H1 (cell line): ENCODE measurements at regions not wholly inside any gene's neighbourhood (a gene's known extent, or its start where the extent isn't known, plus 50 kb on each side); places are given as distances from the start of the nearest gene placed in this dataset.

Experiments used
- CTCF ChIA-PET: fragments of 300-600 bp; sonication (Branson Sonifier 250); formaldehyde crosslinking; loops from one replicate; lab custom pipeline; 2021; ENCODE audit not compliant: partially characterized antibody; lab: Charles Lee
- POLR2A ChIA-PET: fragments of 300-600 bp; sonication (Branson Sonifier 250); formaldehyde crosslinking; loops from one replicate; lab custom pipeline; 2021; ENCODE audit warnings: inconsistent platforms; ENCODE audit not compliant: partially characterized antibody; lab: Charles Lee
- DNase-seq, 2 experiments: peaks; one replicate each; pipeline versions ENCODE4 v3.0.0 to v3.0.0-alpha.2; 2010 to 2022; ENCODE audit warnings: low spot score in 2 of 2, low read depth in 1 of 2, mixed read lengths in 1 of 2
- FAIRE-seq: peaks from 2 replicates; lab custom pipeline; 2011; peaks lifted over from hg19 to GRCh38; lab: Jason Lieb, UNC
- H2AFZ ChIP-seq: 2 replicates; pipeline ENCODE4 v1.8.1; 2012; ENCODE audit warnings: low read length, inconsistent platforms
- H2AK5ac ChIP-seq: 2 replicates; pipeline ENCODE4 v1.6.1; 2013; ENCODE audit warnings: low read depth, low read length
- H2BK120ac ChIP-seq: replicated peaks from 2 replicates; pipeline ENCODE3; 2013; ENCODE audit warnings: low read depth, low read length, inconsistent platforms
- H2BK12ac ChIP-seq: 2 replicates; pipeline ENCODE4 v1.6.1; 2013; ENCODE audit warnings: low read depth, low read length
- H2BK15ac ChIP-seq: 2 replicates; pipeline ENCODE4 v1.6.1; 2013; ENCODE audit warnings: low read length
- H2BK20ac ChIP-seq: 2 replicates; pipeline ENCODE4 v1.6.1; 2013; ENCODE audit warnings: low read length
- H2BK5ac ChIP-seq: 2 replicates; pipeline ENCODE4 v1.6.1; 2013; ENCODE audit warnings: low read depth, low read length
- H3K14ac ChIP-seq: 2 replicates; pipeline ENCODE4 v1.6.1; 2013; ENCODE audit warnings: inconsistent platforms; ENCODE audit not compliant: insufficient read length
- H3K18ac ChIP-seq: 2 replicates; pipeline ENCODE4 v1.6.1; 2013; ENCODE audit warnings: low read length; ENCODE audit errors: extremely low read depth
- H3K23ac ChIP-seq: 2 replicates; pipeline ENCODE4 v1.6.1; 2013; ENCODE audit warnings: inconsistent platforms; ENCODE audit not compliant: insufficient read length
- H3K23me2 ChIP-seq: 2 replicates; pipeline ENCODE4 v1.6.1; 2013; ENCODE audit warnings: low read depth, low read length
- H3K27ac ChIP-seq: 2 replicates; pipeline ENCODE4 v1.6.1; 2011; ENCODE audit warnings: low read depth, low read length, inconsistent platforms
- H3K27me3 ChIP-seq, 4 experiments: replicated peaks in 1 of 4; 1 replicate in 1 of 4; 2 replicates in 3 of 4; pipeline versions ENCODE4 v1.6.1 to v1.8.1; 2011 to 2013; ENCODE audit warnings: low read length in 3 of 4, mild to moderate bottlenecking in 3 of 4, inconsistent platforms in 2 of 4, mixed read lengths in 2 of 4, moderate library complexity in 1 of 4; ENCODE audit not compliant: control insufficient read depth in 3 of 4, insufficient read depth in 3 of 4; ENCODE audit errors: extremely low read depth in 1 of 4
- H3K36me3 ChIP-seq, 4 experiments: 2 replicates each; pipeline versions ENCODE4 v1.6.1 to v1.8.1; 2011 to 2013; ENCODE audit warnings: mild to moderate bottlenecking in 4 of 4, low read length in 3 of 4, moderate library complexity in 2 of 4, control low read depth in 1 of 4, inconsistent platforms in 1 of 4; ENCODE audit not compliant: insufficient read depth in 4 of 4, control insufficient read depth in 2 of 4
- H3K4ac ChIP-seq: replicated peaks from 2 replicates; pipeline ENCODE3; 2013; ENCODE audit warnings: low read length, low read depth, mixed read lengths, inconsistent platforms; ENCODE audit not compliant: insufficient read length
- H3K4me1 ChIP-seq, 4 experiments: replicated peaks in 1 of 4; 1 replicate in 1 of 4; 2 replicates in 3 of 4; pipeline versions ENCODE4 v1.6.1 to v1.8.1; 2011 to 2013; ENCODE audit warnings: low read length in 3 of 4, inconsistent platforms in 2 of 4, mixed read lengths in 1 of 4; ENCODE audit not compliant: insufficient read depth in 4 of 4, control insufficient read depth in 3 of 4
- H3K4me2 ChIP-seq, 2 experiments: 2 replicates each; pipeline versions ENCODE4 v1.6.1 to v1.8.1; 2011 to 2013; ENCODE audit warnings: low read depth in 2 of 2, low read length in 2 of 2, control low read depth in 1 of 2, inconsistent platforms in 1 of 2, mild to moderate bottlenecking in 1 of 2; ENCODE audit not compliant: insufficient read depth in 1 of 2
- H3K4me3 ChIP-seq, 4 experiments: fragments of 200-600, 300-600 bp in 1 of 4; sonication (generic), shearing (Covaris generic), sonication (Bioruptor Twin) in 1 of 4; 2 replicates each; pipeline versions ENCODE4 v1.5.1 to v1.8.1; 2011 to 2016; ENCODE audit warnings: low read length in 4 of 4, low read depth in 3 of 4, control low read depth in 2 of 4, inconsistent platforms in 2 of 4, mild to moderate bottlenecking in 2 of 4, mixed read lengths in 1 of 4, moderate library complexity in 1 of 4; ENCODE audit not compliant: insufficient read depth in 2 of 4; ENCODE audit errors: extremely low read depth in 1 of 4
- H3K56ac ChIP-seq: replicated peaks from 2 replicates; pipeline ENCODE3; 2013; ENCODE audit warnings: low read depth, mild to moderate bottlenecking, mixed read lengths, low read length, inconsistent platforms; ENCODE audit not compliant: insufficient read length
- H3K79me1 ChIP-seq: 2 replicates; pipeline ENCODE4 v1.6.1; 2013; ENCODE audit warnings: low read depth, low read length, control low read depth
- H3K79me2 ChIP-seq, 2 experiments: 2 replicates each; pipeline versions ENCODE4 v1.6.1 to v1.8.1; 2012 to 2013; ENCODE audit warnings: low read length in 2 of 2, mild to moderate bottlenecking in 2 of 2, inconsistent platforms in 1 of 2; ENCODE audit not compliant: insufficient read depth in 2 of 2, control insufficient read depth in 1 of 2
- H3K9ac ChIP-seq, 4 experiments: replicated peaks in 1 of 4; 1 replicate in 1 of 4; 2 replicates in 3 of 4; pipeline versions ENCODE4 v1.6.1 to v1.8.1; 2011 to 2013; ENCODE audit warnings: low read depth in 3 of 4, low read length in 3 of 4, control low read depth in 2 of 4, mild to moderate bottlenecking in 2 of 4, moderate library complexity in 2 of 4, inconsistent platforms in 1 of 4; ENCODE audit errors: extremely low read depth in 1 of 4
- H3K9me3 ChIP-seq, 2 experiments: 2 replicates each; pipeline versions ENCODE4 v1.6.1 to v1.8.1; 2012 to 2013; ENCODE audit warnings: mild to moderate bottlenecking in 2 of 2, moderate library complexity in 2 of 2, control low read depth in 1 of 2, inconsistent platforms in 1 of 2, low read depth in 1 of 2, low read length in 1 of 2, mixed read lengths in 1 of 2; ENCODE audit not compliant: insufficient read depth in 2 of 2
- H4K20me1 ChIP-seq, 2 experiments: replicated peaks in 1 of 2; 2 replicates each; pipeline versions ENCODE3 to v1.8.1; 2011 to 2013; ENCODE audit warnings: inconsistent platforms in 2 of 2, low read length in 2 of 2, mild to moderate bottlenecking in 1 of 2; ENCODE audit not compliant: insufficient read depth in 2 of 2, control insufficient read depth in 1 of 2
- H4K5ac ChIP-seq: 2 replicates; pipeline ENCODE4 v1.6.1; 2013; ENCODE audit warnings: low read length, low read depth, mixed read lengths, inconsistent platforms; ENCODE audit not compliant: insufficient read length
- H4K8ac ChIP-seq: 2 replicates; pipeline ENCODE4 v1.8.0; 2013; ENCODE audit warnings: mild to moderate bottlenecking, moderate library complexity, low read length, inconsistent platforms; ENCODE audit not compliant: insufficient read depth; ENCODE audit errors: extremely low read depth
- H4K91ac ChIP-seq: replicated peaks from 2 replicates; pipeline ENCODE3; 2013; ENCODE audit warnings: low read length, mixed read lengths, inconsistent platforms; ENCODE audit not compliant: insufficient read length
- BRCA1 ChIP-seq: IDR thresholded peaks from 2 replicates; pipeline ENCODE4 v1.6.1; 2012; ENCODE audit warnings: low read depth, low read length, improper control_type of control experiment
- WGBS, 2 experiments: shearing (Covaris generic) in 1 of 2; methylation state at CpG; one replicate each; pipeline versions ENCODE4 v1.1.6 to v1.1.7; 2013 to 2015; ENCODE audit warnings: low lambda C conversion rate in 2 of 2, mixed read lengths in 2 of 2, inconsistent platforms in 1 of 2, low coverage in 1 of 2, missing lambda C conversion rate in 1 of 2; ENCODE audit not compliant: insufficient replicate concordance in 2 of 2, insufficient coverage in 1 of 2, insufficient read length in 1 of 2; ENCODE audit errors: extremely low coverage in 1 of 2, missing lambda C conversion rate in 1 of 2; 5-methylcytosine and 5-hydroxymethylcytosine counted together

DNA sequence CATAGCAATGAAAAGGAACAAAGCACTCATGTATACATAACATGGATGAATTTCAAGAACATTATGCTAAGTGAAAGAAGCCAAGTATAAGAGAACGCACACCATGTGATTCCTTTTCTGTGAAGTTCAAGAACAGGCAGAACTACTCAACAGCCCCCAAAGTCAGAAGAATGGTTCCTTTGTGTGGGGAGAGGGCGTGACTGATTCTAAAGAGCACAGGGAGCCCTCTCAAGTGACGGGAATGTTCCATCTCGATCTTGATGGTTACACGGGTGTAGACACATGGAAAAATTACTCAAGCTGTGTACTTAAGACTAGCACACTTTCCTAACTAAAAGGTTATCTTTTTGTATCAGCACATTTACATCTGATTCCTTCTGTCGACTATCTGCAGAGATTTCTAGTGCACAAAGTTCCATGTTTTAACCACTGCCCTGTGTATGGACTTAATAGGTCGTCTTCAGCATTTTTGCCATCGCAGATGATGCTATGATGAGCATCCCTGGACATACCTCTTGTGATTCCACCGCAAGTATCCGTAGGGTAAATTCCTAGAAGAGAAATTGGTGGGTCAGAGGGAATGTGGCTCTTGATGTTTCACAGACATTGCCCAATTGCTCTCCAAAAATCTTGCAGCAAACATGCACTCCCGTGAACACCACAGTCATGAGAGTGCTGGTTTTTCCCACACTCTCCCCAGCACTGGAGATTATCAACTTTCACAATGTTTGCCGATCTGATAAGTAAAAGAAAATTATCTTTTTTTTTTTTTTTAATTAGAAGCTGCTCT lies 279.3 kb downstream of the BMP7 start:
- CTCF ChIA-PET: interaction anchor here (0.6 to 9.0 kb wide), 7 partner anchors 8 to 613 kb away, joined by 3 to 74 read pairs (median 4); no protein-coding TSS in a partner anchor
- no peak overlapping the region for H2AFZ ChIP-seq
- 93% methylated on average over 12 of the region's 12 CpGs; no CpG with 5 or more reads in 1 of the 2 experiments for WGBS, 2 experiments
- H3K4me3 ChIP-seq: no peak overlapping the region
- POLR2A ChIA-PET: no interaction called here
- FAIRE-seq (no peak), DNase-seq (no peak)
- H3K23ac ChIP-seq: no peak overlapping the region
- no peak overlapping the region for H4K5ac ChIP-seq
- H2BK12ac ChIP-seq: no peak overlapping the region
- no peak overlapping the region for H3K14ac ChIP-seq
- no peak overlapping the region for H3K4ac ChIP-seq
- H3K4me2 ChIP-seq: no peak overlapping the region
- H3K4me1 ChIP-seq: peaks cover 0 to 4% (median 0%) of the 10 kb centered on the region in 4 experiments; a peak in 1 of 7 replicates
- no peak overlapping the region for H4K91ac ChIP-seq
- H3K36me3 ChIP-seq: no peaks in the 10 kb centered on the region
- no peaks in the 10 kb centered on the region for H3K79me2 ChIP-seq
- H3K23me2 ChIP-seq: no peaks in the 10 kb centered on the region
- H2AK5ac ChIP-seq: no peak overlapping the region
- no peak overlapping the region for H3K18ac ChIP-seq
- H4K8ac ChIP-seq: no peak overlapping the region
- no peak overlapping the region for H3K56ac ChIP-seq
- no peaks in the 10 kb centered on the region for H4K20me1 ChIP-seq
- no peak overlapping the region for H2BK5ac ChIP-seq
- no peak overlapping the region for H3K27ac ChIP-seq
- H3K9ac ChIP-seq: no peak overlapping the region
- H3K79me1 ChIP-seq: no peaks in the 10 kb centered on the region
- peaks cover 0 to 4% of the 10 kb centered on the region in 2 experiments; a peak in 2 of 4 replicates for H3K9me3 ChIP-seq
- H2BK15ac ChIP-seq: no peak overlapping the region
- no peaks in the 10 kb centered on the region; a peak in 1 of 7 replicates for H3K27me3 ChIP-seq
- no peak overlapping the region for H2BK120ac ChIP-seq
- H2BK20ac ChIP-seq: no peak overlapping the region
- no peak for TF ChIP-seq BRCA1
